ENCODE measurements at regions not wholly inside any gene's neighbourhood (a gene's known extent, or its start where the extent isn't known, plus 50 kb on each side); places are given as distances from the start of the nearest gene placed in this dataset.

GRCh38 chr5:93916872-93917271 lies 175.5 kb upstream of the POU5F2 start:
- DNase-seq (ENCODE audit: low spot score in 2 of 2) (no peak), ATAC-seq (replicated peaks; ENCODE audit: extremely low read depth, poor library complexity, severe bottlenecking) (no peak)
- Mint-ChIP-seq H3K27ac (ENCODE audit: low read depth) (no peak overlapping the region), H3K4me1 (no peaks in the 10 kb centered on the region), H3K9me3 (no peaks in the 10 kb centered on the region), H3K27me3 (no peaks in the 10 kb centered on the region), H3K4me3 (no peak overlapping the region), H3K36me3 (ENCODE audit: insufficient read depth) (peaks cover 4% of the 10 kb centered on the region)

GRCh38 chr5:93915142-93915553 lies 173.7 kb upstream of the POU5F2 start:
- Mint-ChIP-seq H3K36me3 (ENCODE audit: insufficient read depth) (peaks cover 6% of the 10 kb centered on the region), H3K27me3 (no peaks in the 10 kb centered on the region), H3K9me3 (no peaks in the 10 kb centered on the region), H3K27ac (ENCODE audit: low read depth) (no peak overlapping the region), H3K4me1 (no peaks in the 10 kb centered on the region), H3K4me3 (no peak overlapping the region)
- no peak for DNase-seq (ENCODE audit: low spot score in 2 of 2)
- no peak for ATAC-seq (replicated peaks; ENCODE audit: extremely low read depth, poor library complexity, severe bottlenecking)

DNA sequence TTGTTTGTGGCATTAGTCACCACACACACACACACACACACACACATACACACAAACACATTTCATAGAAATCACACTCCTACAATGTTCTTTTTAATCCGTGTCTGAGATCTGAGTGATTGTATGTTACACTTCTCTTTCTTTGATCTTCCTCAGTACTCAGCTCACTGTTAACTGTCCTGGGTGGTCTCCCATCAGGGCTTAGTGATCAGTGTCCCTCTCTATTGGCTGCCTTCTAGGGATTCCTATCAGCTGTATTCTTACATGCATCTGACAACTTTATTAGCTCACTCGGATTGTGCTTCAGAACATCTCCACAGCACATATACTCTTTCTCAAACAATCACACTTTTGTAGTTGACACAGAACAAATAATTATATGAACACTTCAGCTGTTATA lies 170.2 kb upstream of the POU5F2 start:
- H3K27ac Mint-ChIP-seq (ENCODE audit: low read depth), result no peak overlapping the region
- no peaks in the 10 kb centered on the region for H3K27me3 Mint-ChIP-seq
- no peak overlapping the region for H3K4me3 Mint-ChIP-seq

DNA sequence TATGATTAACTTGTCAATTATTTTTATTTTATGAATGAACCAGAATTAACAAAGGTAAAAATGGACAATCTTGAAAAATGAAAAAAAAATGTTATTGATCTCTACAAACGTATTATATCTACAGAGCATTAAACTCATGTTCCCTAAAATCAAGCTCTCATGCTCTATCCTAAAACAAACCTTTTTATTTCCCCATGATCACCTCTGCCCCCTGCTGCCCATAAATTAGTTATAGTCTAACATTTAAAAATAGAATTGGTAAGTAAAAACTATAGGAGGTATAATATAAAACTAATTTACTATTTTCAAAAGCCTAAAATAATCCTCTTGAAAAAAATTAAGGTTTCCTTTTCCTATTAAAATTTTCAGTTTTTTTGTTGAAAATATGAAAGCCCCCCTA lies 168.0 kb upstream of the POU5F2 start:
- ATAC-seq (replicated peaks; ENCODE audit: extremely low read depth, poor library complexity, severe bottlenecking) (no peak), DNase-seq (ENCODE audit: low spot score in 2 of 2) (no peak)
- H3K4me3 Mint-ChIP-seq, result no peak overlapping the region
- no peaks in the 10 kb centered on the region for H3K4me1 Mint-ChIP-seq
- H3K27me3 Mint-ChIP-seq, result no peaks in the 10 kb centered on the region
- no peak overlapping the region for H3K27ac Mint-ChIP-seq (ENCODE audit: low read depth)
- no peaks in the 10 kb centered on the region for H3K9me3 Mint-ChIP-seq
- peaks cover 6% of the 10 kb centered on the region for H3K36me3 Mint-ChIP-seq (ENCODE audit: insufficient read depth)

More for the DNA sequence above, 170.2 kb upstream of the POU5F2 start:
- DNase-seq (ENCODE audit: low spot score in 2 of 2) (no peak), ATAC-seq (replicated peaks; ENCODE audit: extremely low read depth, poor library complexity, severe bottlenecking) (no peak)
- Mint-ChIP-seq H3K4me1 (no peaks in the 10 kb centered on the region), H3K9me3 (no peaks in the 10 kb centered on the region), H3K36me3 (ENCODE audit: insufficient read depth) (peaks cover 6% of the 10 kb centered on the region)

DNA sequence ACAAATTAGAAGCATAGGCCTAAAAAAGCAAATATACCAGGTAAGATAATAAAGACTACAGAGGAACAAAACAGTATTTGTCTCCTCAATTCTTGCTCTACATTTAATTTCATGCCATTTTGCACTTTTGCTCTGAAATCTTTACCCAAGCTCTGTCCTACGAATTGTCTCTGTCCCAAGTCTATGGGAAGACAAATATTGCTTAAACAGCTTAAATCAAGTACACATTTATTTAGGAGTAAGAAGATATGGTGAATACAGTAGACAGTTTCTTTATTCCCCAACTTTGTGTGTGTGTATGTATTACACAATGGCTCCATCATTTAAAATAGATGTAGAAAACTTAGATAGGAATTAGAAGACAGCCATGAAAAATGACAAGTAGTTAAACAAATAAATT lies 163.5 kb upstream of the POU5F2 start:
- Mint-ChIP-seq H3K27me3 (no peaks in the 10 kb centered on the region), H3K4me3 (no peak overlapping the region), H3K27ac (ENCODE audit: low read depth) (no peak overlapping the region), H3K9me3 (no peaks in the 10 kb centered on the region), H3K4me1 (no peaks in the 10 kb centered on the region), H3K36me3 (ENCODE audit: insufficient read depth) (no peaks in the 10 kb centered on the region)
- ATAC-seq (replicated peaks; ENCODE audit: extremely low read depth, poor library complexity, severe bottlenecking) (no peak), DNase-seq (ENCODE audit: low spot score in 2 of 2) (no peak)

- H3K27me3 Mint-ChIP-seq, result no peaks in the 10 kb centered on the region
- H3K9me3 Mint-ChIP-seq, result no peaks in the 10 kb centered on the region
- H3K36me3 Mint-ChIP-seq (ENCODE audit: insufficient read depth), result no peaks in the 10 kb centered on the region
- no peak for DNase-seq (ENCODE audit: low spot score in 2 of 2)
- no peaks in the 10 kb centered on the region for H3K4me1 Mint-ChIP-seq
- H3K27ac Mint-ChIP-seq (ENCODE audit: low read depth), result peak overlapping the region; percentile 73
- no peak for ATAC-seq (replicated peaks; ENCODE audit: extremely low read depth, poor library complexity, severe bottlenecking)
- no peak overlapping the region for H3K4me3 Mint-ChIP-seq
Observed at GRCh38 chr5:93902288-93902687, 160.9 kb upstream of the POU5F2 start.

DNA sequence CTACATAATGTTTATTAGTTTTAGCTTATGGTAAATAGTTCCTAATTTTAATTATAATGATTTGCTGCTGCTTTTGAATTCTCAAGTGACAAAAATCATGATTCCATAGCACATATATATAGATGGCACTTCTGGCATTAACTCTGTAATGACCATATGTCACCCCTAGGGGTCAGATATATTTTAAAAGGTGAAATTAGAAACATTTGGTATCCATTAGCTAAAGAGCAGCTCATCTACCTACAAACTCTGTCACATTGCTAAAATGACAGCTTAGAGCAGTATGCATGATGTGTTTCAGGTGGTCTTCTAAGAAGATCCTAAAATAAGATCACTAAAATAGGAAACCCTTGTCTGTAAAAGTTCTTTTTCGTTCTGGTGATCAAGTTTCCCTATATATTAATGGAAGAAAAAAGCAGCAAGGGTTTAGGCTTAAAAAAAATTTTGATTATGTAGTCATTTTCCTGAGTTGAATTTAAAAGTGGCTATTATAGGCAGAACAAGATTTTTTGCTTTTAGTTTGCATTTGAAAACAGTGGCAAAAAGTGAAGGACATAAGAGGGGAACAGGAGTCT lies 157.7 kb upstream of the POU5F2 start:
- Mint-ChIP-seq H3K27me3 (no peaks in the 10 kb centered on the region), H3K9me3 (no peaks in the 10 kb centered on the region), H3K4me1 (peaks cover 8% of the 10 kb centered on the region), H3K36me3 (ENCODE audit: insufficient read depth) (no peaks in the 10 kb centered on the region), H3K4me3 (no peak overlapping the region), H3K27ac (ENCODE audit: low read depth) (no peak overlapping the region)
- ATAC-seq (replicated peaks; ENCODE audit: extremely low read depth, poor library complexity, severe bottlenecking), result no peak
- DNase-seq (ENCODE audit: low spot score in 2 of 2), result no peak

- Mint-ChIP-seq H3K9me3 (no peaks in the 10 kb centered on the region), H3K36me3 (ENCODE audit: insufficient read depth) (no peaks in the 10 kb centered on the region), H3K4me3 (no peak overlapping the region), H3K27ac (ENCODE audit: low read depth) (no peak overlapping the region), H3K4me1 (peaks cover 8% of the 10 kb centered on the region), H3K27me3 (no peaks in the 10 kb centered on the region)
- ATAC-seq (replicated peaks; ENCODE audit: extremely low read depth, poor library complexity, severe bottlenecking) (no peak), DNase-seq (ENCODE audit: low spot score in 2 of 2) (no peak)
Observed at GRCh38 chr5:93894601-93895354, 153.4 kb upstream of the POU5F2 start.

DNA sequence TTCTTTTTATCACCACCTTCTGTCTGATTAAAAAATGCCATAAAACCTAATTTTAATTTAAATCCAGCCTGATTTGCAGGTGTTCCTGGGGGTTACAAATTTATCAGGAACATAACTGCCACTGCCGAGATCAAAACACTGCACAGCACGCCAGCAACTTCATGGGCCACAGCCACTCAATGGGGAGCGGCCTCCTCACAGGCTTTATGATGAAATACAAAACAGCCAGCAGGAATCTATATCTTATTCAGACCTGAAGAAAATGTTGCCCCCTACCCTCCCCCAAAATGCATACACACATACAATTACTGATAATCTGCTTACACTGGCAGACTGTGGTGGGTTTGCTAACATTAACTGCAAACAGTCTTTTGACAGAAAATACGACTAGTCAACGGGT lies 151.7 kb upstream of the POU5F2 start:
- Mint-ChIP-seq H3K4me3 (no peak overlapping the region), H3K27ac (ENCODE audit: low read depth) (no peak overlapping the region), H3K4me1 (peaks cover 8% of the 10 kb centered on the region), H3K9me3 (no peaks in the 10 kb centered on the region), H3K27me3 (no peaks in the 10 kb centered on the region), H3K36me3 (ENCODE audit: insufficient read depth) (no peaks in the 10 kb centered on the region)
- no peak for ATAC-seq (replicated peaks; ENCODE audit: extremely low read depth, poor library complexity, severe bottlenecking)
- DNase-seq (ENCODE audit: low spot score in 2 of 2), result no peak

- Mint-ChIP-seq H3K9me3 (no peaks in the 10 kb centered on the region), H3K4me1 (peaks cover 8% of the 10 kb centered on the region), H3K27me3 (no peaks in the 10 kb centered on the region), H3K4me3 (no peak overlapping the region), H3K36me3 (ENCODE audit: insufficient read depth) (no peaks in the 10 kb centered on the region), H3K27ac (ENCODE audit: low read depth) (no peak overlapping the region)
- DNase-seq (ENCODE audit: low spot score in 2 of 2) (no peak), ATAC-seq (replicated peaks; ENCODE audit: extremely low read depth, poor library complexity, severe bottlenecking) (no peak)
Observed at GRCh38 chr5:93892481-93892880, 151.1 kb upstream of the POU5F2 start.

DNA sequence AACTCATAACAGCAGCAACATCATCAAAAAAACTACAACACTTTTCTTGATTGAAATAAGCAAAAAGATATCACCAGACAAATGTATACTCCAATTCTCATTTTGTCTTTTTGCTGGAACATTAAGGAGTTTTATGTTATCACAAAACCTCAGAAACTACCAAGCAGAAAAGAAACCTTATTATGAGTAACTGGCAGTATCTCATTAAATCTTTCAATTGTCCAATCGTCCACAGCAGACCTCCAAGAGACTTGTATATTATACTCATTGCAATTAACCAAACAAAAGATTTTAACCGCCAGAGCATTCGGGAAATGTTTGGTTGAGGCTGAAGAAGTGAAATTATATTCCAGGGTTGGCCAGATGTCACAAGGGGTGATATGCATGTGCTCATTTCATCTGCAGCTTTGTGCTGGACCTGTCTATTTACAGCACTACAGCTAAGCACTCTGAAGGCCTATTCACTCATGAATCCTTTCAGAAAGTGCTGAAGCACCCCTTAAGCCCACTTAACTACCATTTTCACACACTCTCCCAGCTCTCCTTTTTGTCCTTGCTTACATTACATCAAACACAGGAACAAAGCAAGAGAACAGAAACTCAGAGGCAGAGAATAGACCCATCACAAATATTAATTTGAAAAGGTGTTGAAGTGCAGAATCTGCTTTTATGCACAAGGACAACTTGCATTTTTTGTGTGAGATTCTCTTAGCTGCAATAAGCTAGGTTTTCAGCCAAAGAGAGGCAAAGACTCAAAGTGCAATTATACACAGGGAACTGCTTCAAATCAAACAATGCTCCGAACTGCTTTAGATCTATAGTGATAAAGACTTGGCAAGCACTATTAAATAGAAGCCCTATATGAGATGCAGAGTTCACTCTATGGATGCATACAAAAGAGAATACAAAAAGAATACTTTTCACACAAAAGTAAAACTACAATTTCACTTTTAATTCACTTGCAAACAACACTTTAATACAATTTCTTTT lies 150.4 kb upstream of the POU5F2 start:
- Mint-ChIP-seq H3K27ac (ENCODE audit: low read depth) (no peak overlapping the region), H3K4me3 (no peak overlapping the region), H3K36me3 (ENCODE audit: insufficient read depth) (no peaks in the 10 kb centered on the region), H3K4me1 (peaks cover 14% of the 10 kb centered on the region), H3K27me3 (no peaks in the 10 kb centered on the region), H3K9me3 (no peaks in the 10 kb centered on the region)
- no peak for ATAC-seq (replicated peaks; ENCODE audit: extremely low read depth, poor library complexity, severe bottlenecking)
- DNase-seq (ENCODE audit: low spot score in 2 of 2), result no peak

GRCh38 chr5:93890657-93891056 lies 149.3 kb upstream of the POU5F2 start:
- Mint-ChIP-seq H3K4me1 (peaks cover 22% of the 10 kb centered on the region), H3K27ac (ENCODE audit: low read depth) (no peak overlapping the region), H3K27me3 (no peaks in the 10 kb centered on the region), H3K4me3 (no peak overlapping the region), H3K36me3 (ENCODE audit: insufficient read depth) (no peaks in the 10 kb centered on the region), H3K9me3 (no peaks in the 10 kb centered on the region)
- ATAC-seq (replicated peaks; ENCODE audit: extremely low read depth, poor library complexity, severe bottlenecking) (no peak), DNase-seq (ENCODE audit: low spot score in 2 of 2) (no peak)
